H1 (cell line): ENCODE measurements at regions not wholly inside any gene's neighbourhood (a gene's known extent, or its start where the extent isn't known, plus 50 kb on each side); places are given as distances from the start of the nearest gene placed in this dataset.

ENCODE experiments used
- CTCF ChIA-PET: fragments of 300-600 bp; sonication (Branson Sonifier 250); formaldehyde crosslinking; loops from one replicate; lab custom pipeline; 2021; ENCODE audit not compliant: partially characterized antibody; lab: Charles Lee
- POLR2A ChIA-PET: fragments of 300-600 bp; sonication (Branson Sonifier 250); formaldehyde crosslinking; loops from one replicate; lab custom pipeline; 2021; ENCODE audit warnings: inconsistent platforms; ENCODE audit not compliant: partially characterized antibody; lab: Charles Lee
- DNase-seq, 2 experiments: peaks; one replicate each; pipeline versions ENCODE4 v3.0.0 to v3.0.0-alpha.2; 2010 to 2022; ENCODE audit warnings: low spot score in 2 of 2, low read depth in 1 of 2, mixed read lengths in 1 of 2
- FAIRE-seq: peaks from 2 replicates; lab custom pipeline; 2011; peaks lifted over from hg19 to GRCh38; lab: Jason Lieb, UNC
- H2AFZ ChIP-seq: 2 replicates; pipeline ENCODE4 v1.8.1; 2012; ENCODE audit warnings: low read length, inconsistent platforms
- H2AK5ac ChIP-seq: 2 replicates; pipeline ENCODE4 v1.6.1; 2013; ENCODE audit warnings: low read depth, low read length
- H2BK120ac ChIP-seq: replicated peaks from 2 replicates; pipeline ENCODE3; 2013; ENCODE audit warnings: low read depth, low read length, inconsistent platforms
- H2BK12ac ChIP-seq: 2 replicates; pipeline ENCODE4 v1.6.1; 2013; ENCODE audit warnings: low read depth, low read length
- H2BK15ac ChIP-seq: 2 replicates; pipeline ENCODE4 v1.6.1; 2013; ENCODE audit warnings: low read length
- H2BK20ac ChIP-seq: 2 replicates; pipeline ENCODE4 v1.6.1; 2013; ENCODE audit warnings: low read length
- H2BK5ac ChIP-seq: 2 replicates; pipeline ENCODE4 v1.6.1; 2013; ENCODE audit warnings: low read depth, low read length
- H3K14ac ChIP-seq: 2 replicates; pipeline ENCODE4 v1.6.1; 2013; ENCODE audit warnings: inconsistent platforms; ENCODE audit not compliant: insufficient read length
- H3K18ac ChIP-seq: 2 replicates; pipeline ENCODE4 v1.6.1; 2013; ENCODE audit warnings: low read length; ENCODE audit errors: extremely low read depth
- H3K23ac ChIP-seq: 2 replicates; pipeline ENCODE4 v1.6.1; 2013; ENCODE audit warnings: inconsistent platforms; ENCODE audit not compliant: insufficient read length
- H3K23me2 ChIP-seq: 2 replicates; pipeline ENCODE4 v1.6.1; 2013; ENCODE audit warnings: low read depth, low read length
- H3K27ac ChIP-seq: 2 replicates; pipeline ENCODE4 v1.6.1; 2011; ENCODE audit warnings: low read depth, low read length, inconsistent platforms
- H3K27me3 ChIP-seq, 4 experiments: replicated peaks in 1 of 4; 1 replicate in 1 of 4; 2 replicates in 3 of 4; pipeline versions ENCODE4 v1.6.1 to v1.8.1; 2011 to 2013; ENCODE audit warnings: low read length in 3 of 4, mild to moderate bottlenecking in 3 of 4, inconsistent platforms in 2 of 4, mixed read lengths in 2 of 4, moderate library complexity in 1 of 4; ENCODE audit not compliant: control insufficient read depth in 3 of 4, insufficient read depth in 3 of 4; ENCODE audit errors: extremely low read depth in 1 of 4
- H3K36me3 ChIP-seq, 4 experiments: 2 replicates each; pipeline versions ENCODE4 v1.6.1 to v1.8.1; 2011 to 2013; ENCODE audit warnings: mild to moderate bottlenecking in 4 of 4, low read length in 3 of 4, moderate library complexity in 2 of 4, control low read depth in 1 of 4, inconsistent platforms in 1 of 4; ENCODE audit not compliant: insufficient read depth in 4 of 4, control insufficient read depth in 2 of 4
- H3K4ac ChIP-seq: replicated peaks from 2 replicates; pipeline ENCODE3; 2013; ENCODE audit warnings: low read length, low read depth, mixed read lengths, inconsistent platforms; ENCODE audit not compliant: insufficient read length
- H3K4me1 ChIP-seq, 4 experiments: replicated peaks in 1 of 4; 1 replicate in 1 of 4; 2 replicates in 3 of 4; pipeline versions ENCODE4 v1.6.1 to v1.8.1; 2011 to 2013; ENCODE audit warnings: low read length in 3 of 4, inconsistent platforms in 2 of 4, mixed read lengths in 1 of 4; ENCODE audit not compliant: insufficient read depth in 4 of 4, control insufficient read depth in 3 of 4
- H3K4me2 ChIP-seq, 2 experiments: 2 replicates each; pipeline versions ENCODE4 v1.6.1 to v1.8.1; 2011 to 2013; ENCODE audit warnings: low read depth in 2 of 2, low read length in 2 of 2, control low read depth in 1 of 2, inconsistent platforms in 1 of 2, mild to moderate bottlenecking in 1 of 2; ENCODE audit not compliant: insufficient read depth in 1 of 2
- H3K4me3 ChIP-seq, 4 experiments: fragments of 200-600, 300-600 bp in 1 of 4; sonication (generic), shearing (Covaris generic), sonication (Bioruptor Twin) in 1 of 4; 2 replicates each; pipeline versions ENCODE4 v1.5.1 to v1.8.1; 2011 to 2016; ENCODE audit warnings: low read length in 4 of 4, low read depth in 3 of 4, control low read depth in 2 of 4, inconsistent platforms in 2 of 4, mild to moderate bottlenecking in 2 of 4, mixed read lengths in 1 of 4, moderate library complexity in 1 of 4; ENCODE audit not compliant: insufficient read depth in 2 of 4; ENCODE audit errors: extremely low read depth in 1 of 4
- H3K56ac ChIP-seq: replicated peaks from 2 replicates; pipeline ENCODE3; 2013; ENCODE audit warnings: low read depth, mild to moderate bottlenecking, mixed read lengths, low read length, inconsistent platforms; ENCODE audit not compliant: insufficient read length
- H3K79me1 ChIP-seq: 2 replicates; pipeline ENCODE4 v1.6.1; 2013; ENCODE audit warnings: low read depth, low read length, control low read depth
- H3K79me2 ChIP-seq, 2 experiments: 2 replicates each; pipeline versions ENCODE4 v1.6.1 to v1.8.1; 2012 to 2013; ENCODE audit warnings: low read length in 2 of 2, mild to moderate bottlenecking in 2 of 2, inconsistent platforms in 1 of 2; ENCODE audit not compliant: insufficient read depth in 2 of 2, control insufficient read depth in 1 of 2
- H3K9ac ChIP-seq, 4 experiments: replicated peaks in 1 of 4; 1 replicate in 1 of 4; 2 replicates in 3 of 4; pipeline versions ENCODE4 v1.6.1 to v1.8.1; 2011 to 2013; ENCODE audit warnings: low read depth in 3 of 4, low read length in 3 of 4, control low read depth in 2 of 4, mild to moderate bottlenecking in 2 of 4, moderate library complexity in 2 of 4, inconsistent platforms in 1 of 4; ENCODE audit errors: extremely low read depth in 1 of 4
- H3K9me3 ChIP-seq, 2 experiments: 2 replicates each; pipeline versions ENCODE4 v1.6.1 to v1.8.1; 2012 to 2013; ENCODE audit warnings: mild to moderate bottlenecking in 2 of 2, moderate library complexity in 2 of 2, control low read depth in 1 of 2, inconsistent platforms in 1 of 2, low read depth in 1 of 2, low read length in 1 of 2, mixed read lengths in 1 of 2; ENCODE audit not compliant: insufficient read depth in 2 of 2
- H4K20me1 ChIP-seq, 2 experiments: replicated peaks in 1 of 2; 2 replicates each; pipeline versions ENCODE3 to v1.8.1; 2011 to 2013; ENCODE audit warnings: inconsistent platforms in 2 of 2, low read length in 2 of 2, mild to moderate bottlenecking in 1 of 2; ENCODE audit not compliant: insufficient read depth in 2 of 2, control insufficient read depth in 1 of 2
- H4K5ac ChIP-seq: 2 replicates; pipeline ENCODE4 v1.6.1; 2013; ENCODE audit warnings: low read length, low read depth, mixed read lengths, inconsistent platforms; ENCODE audit not compliant: insufficient read length
- H4K8ac ChIP-seq: 2 replicates; pipeline ENCODE4 v1.8.0; 2013; ENCODE audit warnings: mild to moderate bottlenecking, moderate library complexity, low read length, inconsistent platforms; ENCODE audit not compliant: insufficient read depth; ENCODE audit errors: extremely low read depth
- H4K91ac ChIP-seq: replicated peaks from 2 replicates; pipeline ENCODE3; 2013; ENCODE audit warnings: low read length, mixed read lengths, inconsistent platforms; ENCODE audit not compliant: insufficient read length
- BCL11A ChIP-seq, 2 experiments: IDR thresholded peaks; one replicate each; pipeline ENCODE4 v1.6.1; 2011; ENCODE audit warnings: low read depth in 2 of 2, low read length in 2 of 2, mild to moderate bottlenecking in 2 of 2
- BRCA1 ChIP-seq: IDR thresholded peaks from 2 replicates; pipeline ENCODE4 v1.6.1; 2012; ENCODE audit warnings: low read depth, low read length, improper control_type of control experiment
- CBX5 ChIP-seq: fragments of 300-800, 300-1000 bp; sonication (generic); IDR thresholded peaks from 2 replicates; pipeline ENCODE4 v1.7.1; 2016; ENCODE audit warnings: antibody characterized with exemption, low read length, low read depth
- CBX8 ChIP-seq: fragments of 300-800, 300-1000 bp; sonication (generic); IDR thresholded peaks from 2 replicates; pipeline ENCODE4 v1.7.1; 2016; ENCODE audit warnings: low read depth, low read length, borderline replicate concordance
- CTBP2 ChIP-seq: IDR thresholded peaks from 2 replicates; pipeline ENCODE4 v1.7.0; 2011; ENCODE audit warnings: borderline replicate concordance, mild to moderate bottlenecking, moderate library complexity, mixed read lengths, low read length; ENCODE audit not compliant: insufficient read depth, insufficient read length
- CTCF ChIP-seq, 3 experiments: IDR thresholded peaks; 1 replicate in 2 of 3; 2 replicates in 1 of 3; pipeline versions ENCODE4 v1.5.1 to v1.6.1; 2011; ENCODE audit warnings: low read length in 3 of 3, mild to moderate bottlenecking in 3 of 3, inconsistent platforms in 2 of 3, low read depth in 1 of 3, moderate library complexity in 1 of 3; ENCODE audit not compliant: insufficient read depth in 1 of 3; ENCODE audit errors: control extremely low read depth in 1 of 3
- EZH2 ChIP-seq: fragments of 200-600 bp; sonication (generic); IDR thresholded peaks from 2 replicates; pipeline ENCODE4 v1.7.1; 2012; ENCODE audit warnings: low read depth, mild to moderate bottlenecking, moderate library complexity, low read length, inconsistent platforms; ENCODE audit not compliant: severe bottlenecking
- KDM1A ChIP-seq: fragments of 200-600, 300-600 bp; sonication (generic); IDR thresholded peaks from 2 replicates; pipeline ENCODE4 v1.7.1; 2016; ENCODE audit warnings: mild to moderate bottlenecking, low read length, borderline replicate concordance
- KDM5A ChIP-seq: fragments of 200-600 bp; IDR thresholded peaks from 2 replicates; pipeline ENCODE4 v1.7.1; 2012; ENCODE audit warnings: mild to moderate bottlenecking, low read length, inconsistent platforms, mixed read lengths
- MAFK ChIP-seq: IDR thresholded peaks from 2 replicates; pipeline ENCODE4 v1.6.1; 2012; ENCODE audit warnings: low read depth, mild to moderate bottlenecking, improper control_type of control experiment, low read length
- MAX ChIP-seq: IDR thresholded peaks from 2 replicates; pipeline ENCODE4 v1.6.1; 2012; ENCODE audit warnings: inconsistent platforms
- NANOG ChIP-seq: IDR thresholded peaks from 2 replicates; pipeline ENCODE4 v1.6.1; 2011; ENCODE audit warnings: low read length, low read depth, mild to moderate bottlenecking, inconsistent platforms; ENCODE audit not compliant: insufficient read depth, poor library complexity, severe bottlenecking
- SP2 ChIP-seq: IDR thresholded peaks from 2 replicates; pipeline ENCODE4 v1.6.1; 2012; ENCODE audit warnings: mild to moderate bottlenecking, low read length, inconsistent platforms

- Histone ChIP-seq H4K5ac (no peak overlapping the region), H3K36me3 (no peaks in the 10 kb centered on the region), H3K4me1 (no peaks in the 10 kb centered on the region), H2BK5ac (no peak overlapping the region), H3K23ac (no peak overlapping the region), H2AK5ac (no peak overlapping the region), H3K23me2 (no peaks in the 10 kb centered on the region), H3K4me3 (no peak overlapping the region), H4K91ac (no peak overlapping the region), H2BK20ac (no peak overlapping the region), H3K27ac (no peak overlapping the region), H2BK12ac (no peak overlapping the region), H3K27me3 (no peaks in the 10 kb centered on the region), H3K79me1 (no peaks in the 10 kb centered on the region), H4K20me1 (no peaks in the 10 kb centered on the region), H4K8ac (no peak overlapping the region), H3K14ac (no peak overlapping the region), H3K4ac (no peak overlapping the region), H3K18ac (no peak overlapping the region), H3K56ac (no peak overlapping the region), H3K9me3 (no peaks in the 10 kb centered on the region), H3K9ac (no peak overlapping the region), H3K79me2 (no peaks in the 10 kb centered on the region), H2BK15ac (no peak overlapping the region), H2AFZ (no peak overlapping the region), H2BK120ac (no peak overlapping the region), H3K4me2 (no peak overlapping the region)
- CTCF ChIA-PET, result no interaction called here
- POLR2A ChIA-PET, result no interaction called here
- FAIRE-seq, result no peak
- no peak for DNase-seq
- TF ChIP-seq BRCA1 (no peak), CBX5 (no peak), CTBP2 (no peak), MAX (no peak), CTCF (IDR thresholded peaks at IDR 0.05; ENCODE audit: control extremely low read depth in 1 of 3, insufficient read depth in 1 of 3, low read depth in 1 of 3, low read length in 3 of 3) (no peak), KDM1A (no peak), KDM5A (no peak), NANOG (no peak), CBX8 (no peak), SP2 (no peak), EZH2 (no peak), MAFK (no peak), BCL11A (IDR thresholded peaks at IDR 0.05; ENCODE audit: low read depth in 2 of 2, low read length in 2 of 2) (no peak)
Measured at GRCh38 chr6:54618572-54618971, 228.0 kb upstream of the FAM83B start.
